Skin of body (tissue), 1 donor: ENCODE measurements at regions not wholly inside any gene's neighbourhood (a gene's known extent, or its start where the extent isn't known, plus 50 kb on each side); places are given as distances from the start of the nearest gene placed in this dataset.

Source experiments
- DNase-seq: peaks from one replicate; lab custom pipeline; 2025; lab: John Stamatoyannopoulos, UW

- DNase-seq: no peak
Observed at GRCh38 chr3:30945291-30945690, 50.8 kb upstream of the GADL1 start.

DNA sequence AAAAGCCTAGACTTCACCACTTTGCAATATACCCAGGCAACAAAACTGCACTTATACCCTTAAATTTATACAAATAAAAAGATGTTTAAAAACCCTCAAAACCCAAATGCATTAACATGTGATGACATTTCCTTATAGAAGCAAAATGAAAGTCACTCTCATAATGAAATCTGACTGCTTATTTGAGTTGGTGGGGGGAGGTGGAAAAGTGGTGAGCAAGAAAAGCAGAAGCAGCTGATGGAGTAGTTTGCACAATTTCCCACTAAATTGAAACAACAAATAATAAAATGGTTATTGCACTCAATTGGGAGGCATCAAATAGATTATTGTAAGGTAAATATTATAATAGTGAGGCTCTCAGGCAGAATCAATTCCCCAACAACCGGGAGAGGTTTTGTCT is 54.0 kb upstream of the GADL1 start:
- no peak for DNase-seq

GRCh38 chr3:30951826-30952225 is 57.4 kb upstream of the GADL1 start:
- no peak for DNase-seq

- no peak for DNase-seq
Observed at GRCh38 chr3:30952786-30953185, 58.3 kb upstream of the GADL1 start.

GRCh38 chr3:30954426-30954825 is 60.0 kb upstream of the GADL1 start:
- no peak for DNase-seq

- DNase-seq: no peak
Observed at GRCh38 chr3:30962084-30962483, 67.6 kb upstream of the GADL1 start.

DNA sequence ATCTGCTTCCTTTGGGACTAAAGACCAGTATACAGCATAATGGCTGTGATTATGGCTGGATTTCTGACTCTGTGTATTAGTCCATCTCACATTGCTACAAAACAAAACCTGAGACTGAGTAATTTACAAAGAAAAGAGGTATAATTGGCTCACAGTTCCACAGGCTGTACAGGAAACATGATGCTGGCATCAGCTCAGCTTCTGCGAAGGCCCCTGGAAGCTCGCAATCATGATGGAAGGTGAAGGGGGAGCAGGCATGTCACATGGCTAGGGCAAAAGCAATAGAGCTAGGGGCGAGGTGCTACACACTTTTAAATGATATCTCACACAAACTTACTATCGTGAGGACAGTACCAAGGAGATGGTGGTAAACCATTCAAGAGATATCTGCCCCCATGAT is 68.0 kb upstream of the GADL1 start:
- no peak for DNase-seq

DNA sequence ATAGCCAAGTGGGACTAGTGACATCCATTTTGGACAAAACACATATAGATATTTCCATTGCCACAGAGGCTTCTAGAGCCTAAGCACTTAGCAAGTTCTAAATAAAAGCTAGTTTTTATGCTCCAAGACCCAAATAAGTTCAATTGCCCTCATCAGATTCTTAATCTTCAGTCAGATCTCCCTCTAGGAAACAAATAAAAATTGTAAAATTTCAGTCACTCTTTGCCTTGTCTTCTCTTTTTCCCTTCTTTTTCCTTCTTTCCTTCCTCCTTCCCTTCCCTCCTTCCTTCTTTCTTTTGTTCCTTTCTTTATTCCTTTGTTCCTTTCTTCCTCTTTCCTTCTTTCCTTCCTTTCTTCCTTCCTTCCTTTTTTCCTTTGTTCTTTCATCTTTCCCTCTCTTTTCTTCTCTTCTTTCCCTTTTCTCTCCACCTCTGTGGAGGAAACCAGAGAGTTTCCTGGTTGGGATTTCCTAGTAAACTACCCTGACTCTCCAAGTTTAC is 68.8 kb upstream of the GADL1 start:
- no peak for DNase-seq

- DNase-seq: no peak
Observed at GRCh38 chr3:30964612-30965011, 70.2 kb upstream of the GADL1 start.

DNA sequence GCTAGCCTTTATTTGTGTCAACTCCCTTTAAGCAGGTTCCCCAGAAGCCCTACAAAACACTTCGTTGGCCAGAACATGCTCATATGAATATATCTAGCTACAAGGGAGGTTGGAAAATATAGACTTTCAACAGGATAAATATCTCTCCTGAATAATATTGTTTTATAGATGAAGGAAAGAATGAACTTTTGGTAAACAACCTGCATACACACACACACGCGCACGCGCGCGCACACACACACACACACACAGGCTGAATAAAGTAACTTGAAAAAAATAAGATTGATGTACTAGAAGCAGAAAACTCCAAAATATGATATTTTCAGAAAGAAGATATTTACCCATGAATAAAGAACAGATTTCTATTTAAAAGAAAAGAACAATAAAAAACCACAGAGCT is 72.4 kb upstream of the GADL1 start:
- DNase-seq: no peak

DNA sequence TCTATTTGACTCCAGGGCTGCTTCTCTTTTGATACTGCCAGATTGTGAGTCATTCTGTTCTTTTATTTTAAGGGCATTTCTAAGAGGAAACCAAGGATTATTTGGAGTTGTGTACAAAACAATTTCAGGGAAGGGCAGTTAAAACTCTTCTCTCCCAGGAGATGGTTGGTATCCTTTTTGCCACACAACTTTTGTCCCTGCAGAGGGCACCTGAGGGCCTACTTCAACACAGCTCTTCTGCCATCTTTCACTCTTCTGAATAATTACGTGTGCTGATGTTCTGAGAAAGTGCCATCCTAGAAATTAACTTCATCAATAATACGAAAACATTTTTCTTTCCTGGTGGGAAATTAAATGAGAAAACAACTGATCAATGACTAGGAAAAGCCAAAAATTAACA is 75.7 kb upstream of the GADL1 start:
- no peak for DNase-seq

DNA sequence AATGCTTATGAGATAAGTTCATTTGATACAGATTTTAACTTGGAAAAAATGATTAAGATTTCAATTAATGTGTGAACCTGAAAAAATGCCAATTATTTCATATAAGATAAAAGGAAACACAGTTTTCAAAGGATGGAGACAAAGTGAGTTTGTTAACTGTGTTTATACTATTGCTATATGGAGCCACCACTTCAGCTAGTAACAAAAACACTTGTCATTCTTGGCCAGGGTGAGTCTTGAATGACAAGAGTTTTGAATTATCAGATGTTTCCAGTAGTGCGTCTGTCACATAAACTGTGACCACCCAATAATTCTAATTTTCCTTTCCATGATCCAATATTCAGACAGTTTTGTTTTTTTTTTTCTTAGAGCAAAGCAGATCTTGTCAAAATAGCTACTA is 78.0 kb upstream of the GADL1 start:
- no peak for DNase-seq

DNA sequence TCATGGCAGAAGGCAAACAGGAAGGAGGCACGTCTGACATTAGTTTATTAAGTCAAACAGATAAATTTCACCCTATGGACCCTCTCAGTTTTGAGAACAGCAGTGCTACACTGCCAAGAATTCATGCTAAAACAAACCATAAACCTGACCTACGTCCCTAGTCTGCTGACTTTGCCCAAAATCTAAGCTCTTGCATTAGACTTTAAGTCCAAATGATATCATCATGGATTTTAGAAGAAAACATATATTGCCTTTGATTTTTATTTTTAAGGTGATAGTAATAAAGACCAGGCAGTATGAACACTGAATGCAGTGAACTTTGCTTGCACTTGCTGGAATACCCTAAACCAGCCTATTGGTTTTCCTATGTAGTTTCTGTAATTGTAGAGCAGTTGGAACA is 79.6 kb upstream of the GADL1 start:
- no peak for DNase-seq

DNA sequence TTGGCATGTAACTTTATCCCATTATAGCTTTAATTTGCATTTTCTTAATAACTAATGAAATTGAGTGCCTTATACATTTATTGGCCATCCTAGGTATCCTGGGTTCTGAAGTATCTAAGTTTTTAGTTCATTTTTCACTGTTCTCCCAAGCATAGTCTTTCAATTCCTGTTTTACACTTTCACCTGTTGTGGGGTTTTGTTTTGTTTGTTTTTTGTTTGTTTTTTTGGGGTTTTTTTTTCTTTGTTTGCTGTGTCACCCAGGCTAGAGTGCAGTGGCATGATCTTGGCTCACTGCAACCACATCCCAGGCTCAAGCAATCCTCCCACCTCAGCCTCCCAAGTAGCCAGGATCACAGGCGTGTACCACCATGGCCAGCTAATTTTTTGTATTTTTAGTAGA is 83.1 kb upstream of the GADL1 start:
- DNase-seq: no peak

DNA sequence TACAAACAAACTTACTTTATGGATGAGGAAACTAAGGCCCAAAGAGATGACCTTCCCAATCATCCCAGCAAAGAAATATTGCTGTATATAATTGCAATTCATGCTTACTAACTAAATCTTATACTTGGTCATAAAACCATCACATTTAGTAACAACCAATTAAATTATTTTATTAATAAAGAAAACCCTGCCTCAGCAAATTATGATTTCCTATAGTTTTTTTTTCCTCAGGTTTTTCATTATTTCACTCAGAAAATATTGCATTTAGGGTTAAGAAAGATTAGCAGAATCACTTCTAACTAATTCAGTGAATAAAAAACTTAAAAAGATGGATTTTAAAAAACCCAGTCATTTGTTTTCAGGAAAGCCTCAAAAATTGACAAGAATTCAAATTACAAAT is 86.5 kb upstream of the GADL1 start:
- no peak for DNase-seq

- DNase-seq: no peak
Observed at GRCh38 chr3:30982416-30983075, 88.1 kb upstream of the GADL1 start.

- no peak for DNase-seq
Observed at GRCh38 chr3:30984855-30985749, 90.6 kb upstream of the GADL1 start.

- DNase-seq: no peak
Observed at GRCh38 chr3:30986551-30986950, 92.1 kb upstream of the GADL1 start.

DNA sequence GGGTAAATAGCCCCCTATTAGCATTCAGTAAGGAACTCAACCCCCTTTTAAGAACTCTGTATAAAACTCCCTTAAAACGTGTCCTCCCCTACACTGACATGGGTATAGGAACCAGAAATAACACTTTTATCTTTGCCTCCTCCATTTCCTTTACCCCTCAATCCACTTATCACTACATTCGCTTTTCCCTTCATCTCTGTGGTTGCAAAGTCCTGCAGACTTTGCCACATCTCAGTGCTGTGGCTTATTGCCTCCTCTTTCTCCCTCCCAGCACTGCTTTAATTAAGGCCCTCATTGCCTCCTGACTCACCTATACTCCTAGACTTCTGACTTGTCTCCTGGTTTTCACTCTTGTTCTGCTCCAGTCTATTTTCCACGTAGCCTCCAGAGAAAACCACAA is 94.3 kb upstream of the GADL1 start:
- DNase-seq: no peak

DNA sequence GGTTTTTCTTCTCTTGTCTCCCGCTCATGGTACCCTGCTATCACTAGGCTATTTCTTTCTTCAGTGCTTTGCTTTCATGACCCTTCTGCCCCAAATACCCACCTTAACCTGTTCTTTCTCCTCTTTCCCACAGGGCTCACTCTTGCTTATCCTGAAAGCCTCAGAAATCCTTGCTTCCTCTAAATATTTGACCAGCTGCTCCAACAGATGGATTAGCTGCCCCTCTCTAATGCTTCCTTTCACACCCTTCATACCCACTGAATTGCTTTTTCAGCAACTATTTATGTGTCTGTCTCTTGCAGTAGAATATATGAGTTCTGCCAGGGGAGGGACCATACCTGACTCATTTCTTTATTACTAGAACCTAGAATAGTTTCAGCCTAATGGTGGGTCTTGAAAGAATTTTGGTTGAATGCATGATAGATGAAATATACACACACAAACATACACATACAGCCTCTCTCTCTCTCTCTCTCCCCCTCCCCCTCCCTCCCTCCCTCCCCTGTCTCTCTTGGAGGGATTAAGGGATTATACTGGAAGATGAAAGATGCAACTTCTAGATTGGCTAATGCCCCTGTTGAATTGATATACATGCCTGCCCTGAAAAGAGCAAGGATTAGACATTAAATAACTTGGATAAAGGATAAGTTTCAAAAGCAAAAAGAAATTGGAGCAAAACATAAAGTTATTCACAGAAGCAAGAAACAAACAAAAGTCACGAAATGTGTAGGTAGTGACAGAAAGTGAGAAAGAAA is 95.0 kb upstream of the GADL1 start:
- DNase-seq: no peak

GRCh38 chr3:30996467-30996866 is 102.0 kb upstream of the GADL1 start:
- DNase-seq: no peak

GRCh38 chr3:31002730-31003129 is 108.3 kb upstream of the GADL1 start:
- DNase-seq: no peak
